H1 (cell line): ENCODE measurements at regions not wholly inside any gene's neighbourhood (a gene's known extent, or its start where the extent isn't known, plus 50 kb on each side); places are given as distances from the start of the nearest gene placed in this dataset.

ENCODE experiments used
- BRCA1 ChIP-seq: IDR thresholded peaks from 2 replicates; pipeline ENCODE4 v1.6.1; 2012; ENCODE audit warnings: low read depth, low read length, improper control_type of control experiment
- NRF1 ChIP-seq: IDR thresholded peaks from 2 replicates; pipeline ENCODE4 v1.6.1; 2011; ENCODE audit warnings: mild to moderate bottlenecking, low read depth, low read length, improper control_type of control experiment

- no peak for TF ChIP-seq BRCA1
- TF ChIP-seq NRF1: no peak
Measured at GRCh38 chr11:32162351-32162750, 71.5 kb downstream of the RCN1 start (continued).
